ENCODE measurements at regions not wholly inside any gene's neighbourhood (a gene's known extent, or its start where the extent isn't known, plus 50 kb on each side); places are given as distances from the start of the nearest gene placed in this dataset.

GRCh38 chr1:81158592-81158991, 642.1 kb upstream of the ADGRL2 start:
- TF ChIP-seq POLR2AphosphoS5 (IDR thresholded peaks at IDR 0.05; ENCODE audit: low read depth, low read length) (no peak), CTCF (IDR thresholded peaks at IDR 0.05) (no peak)

Measured in Panc1 (cell line).